ENCODE measurements at regions not wholly inside any gene's neighbourhood (a gene's known extent, or its start where the extent isn't known, plus 50 kb on each side); places are given as distances from the start of the nearest gene placed in this dataset.
"Not testable (repeated sequence)": the region's sequence is repeated elsewhere in the genome, so short reads cannot be mapped to it uniquely, and the experiment has no call there.

GRCh38 chr21:20023193-20023592, 975.0 kb upstream of the NCAM2 start:
- DNase-seq: no peak

- DNase-seq: no peak
Measured at GRCh38 chr21:20024741-20025140, 973.5 kb upstream of the NCAM2 start.

- no peak for DNase-seq
Measured at GRCh38 chr21:20026543-20026942, 971.7 kb upstream of the NCAM2 start.

GRCh38 chr21:20030390-20030789, 967.8 kb upstream of the NCAM2 start:
- no peak for DNase-seq

- DNase-seq: no peak
Measured at GRCh38 chr21:20031807-20032206, 966.4 kb upstream of the NCAM2 start.

GRCh38 chr21:20040768-20041167, 957.4 kb upstream of the NCAM2 start:
- no peak for DNase-seq

GRCh38 chr21:20045197-20045596, 953.0 kb upstream of the NCAM2 start:
- no peak for DNase-seq

GRCh38 chr21:20048130-20048837, 949.9 kb upstream of the NCAM2 start:
- DNase-seq: not testable (repeated sequence)

- no peak for DNase-seq
Measured at GRCh38 chr21:20083336-20083735, 914.9 kb upstream of the NCAM2 start.

GRCh38 chr21:20083925-20084324, 914.3 kb upstream of the NCAM2 start:
- no peak for DNase-seq

GRCh38 chr21:20086508-20086907, 911.7 kb upstream of the NCAM2 start:
- DNase-seq: no peak

- DNase-seq: no peak
Measured at GRCh38 chr21:20106368-20106767, 891.8 kb upstream of the NCAM2 start.

- DNase-seq: no peak
Measured at GRCh38 chr21:20108016-20108415, 890.2 kb upstream of the NCAM2 start.

- no peak for DNase-seq
Measured at GRCh38 chr21:20108976-20109540, 889.2 kb upstream of the NCAM2 start.

- DNase-seq: no peak
Measured at GRCh38 chr21:20110368-20110767, 887.8 kb upstream of the NCAM2 start.

- no peak for DNase-seq
Measured at GRCh38 chr21:20151741-20152140, 846.5 kb upstream of the NCAM2 start.

GRCh38 chr21:20163167-20163566, 835.0 kb upstream of the NCAM2 start:
- no peak for DNase-seq

- no peak for DNase-seq
Measured at GRCh38 chr21:20167059-20167458, 831.1 kb upstream of the NCAM2 start.

- DNase-seq: no peak
Measured at GRCh38 chr21:20169812-20170576, 828.2 kb upstream of the NCAM2 start.

- DNase-seq: no peak
Measured at GRCh38 chr21:20186186-20186585, 812.0 kb upstream of the NCAM2 start.

GRCh38 chr21:20187028-20187427, 811.2 kb upstream of the NCAM2 start:
- no peak for DNase-seq

- DNase-seq: not testable (repeated sequence)
Measured at GRCh38 chr21:20201323-20201722, 796.9 kb upstream of the NCAM2 start.

GRCh38 chr21:20207335-20207734, 790.9 kb upstream of the NCAM2 start:
- DNase-seq: no peak

GRCh38 chr21:20215959-20216358, 782.2 kb upstream of the NCAM2 start:
- no peak for DNase-seq
